ENCODE measurements at regions not wholly inside any gene's neighbourhood (a gene's known extent, or its start where the extent isn't known, plus 50 kb on each side); places are given as distances from the start of the nearest gene placed in this dataset.

GRCh38 chr7:81410471-81411117 lies 359.3 kb downstream of the HGF start:
- 0 out of 2 replicates have a peak overlapping the region, but pooled peaks have one; percentile 4 for H2AFZ ChIP-seq (ENCODE audit: low read length)
- DNase-seq (ENCODE audit: low read depth in 1 of 2, low spot score in 2 of 2) (no peak), FAIRE-seq (no peak)
- H2BK12ac ChIP-seq (ENCODE audit: low read depth, low read length) = no peak overlapping the region
- no peaks in the 10 kb centered on the region for H3K36me3 ChIP-seq (ENCODE audit: control insufficient read depth in 2 of 4, insufficient read depth in 4 of 4, low read length in 3 of 4)
- H2BK120ac ChIP-seq (replicated peaks; ENCODE audit: low read depth, low read length) = no peak overlapping the region
- H3K79me1 ChIP-seq (ENCODE audit: low read depth, low read length) = no peaks in the 10 kb centered on the region
- no peak overlapping the region for H2BK20ac ChIP-seq (ENCODE audit: low read length)
- TF ChIP-seq POU5F1 (IDR thresholded peaks at IDR 0.05; ENCODE audit: low read depth, low read length) = no peak
- TF ChIP-seq RXRA (IDR thresholded peaks at IDR 0.05; ENCODE audit: insufficient read depth, low read depth, low read length) = no peak
- no peak for TF ChIP-seq SAP30 (IDR thresholded peaks at IDR 0.05; ENCODE audit: insufficient read depth, insufficient replicate concordance, low read length)
- ChIA-PET POLR2A (ENCODE audit: partially characterized antibody) (no interaction called here), CTCF (ENCODE audit: partially characterized antibody) (no interaction called here)
- H3K23ac ChIP-seq (ENCODE audit: insufficient read length) = no peak overlapping the region
- peaks cover under 1% of the 10 kb centered on the region in 2 experiments; a peak in 1 of 4 replicates for H3K9me3 ChIP-seq (ENCODE audit: insufficient read depth in 2 of 2, low read depth in 1 of 2, low read length in 1 of 2)
- H3K27ac ChIP-seq (ENCODE audit: low read depth, low read length) = no peak overlapping the region
- H3K4me1 ChIP-seq (replicated peaks in 1 of 4; ENCODE audit: control insufficient read depth in 3 of 4, insufficient read depth in 4 of 4, low read length in 3 of 4) = 0 out of 7 replicates have a peak, but pooled peaks cover 0 to 2% (median 0%) of the 10 kb centered on the region in 4 experiments
- H4K20me1 ChIP-seq (replicated peaks in 1 of 2; ENCODE audit: control insufficient read depth in 1 of 2, insufficient read depth in 2 of 2, low read length in 2 of 2) = no peaks in the 10 kb centered on the region
- H2BK15ac ChIP-seq (ENCODE audit: low read length) = no peak overlapping the region
- no peak overlapping the region for H3K4me3 ChIP-seq (ENCODE audit: extremely low read depth in 1 of 4, insufficient read depth in 2 of 4, low read depth in 3 of 4, low read length in 4 of 4)
- no peaks in the 10 kb centered on the region for H3K23me2 ChIP-seq (ENCODE audit: low read depth, low read length)
- H3K18ac ChIP-seq (ENCODE audit: extremely low read depth, low read length) = no peak overlapping the region
- no peak overlapping the region for H4K91ac ChIP-seq (replicated peaks; ENCODE audit: insufficient read length, low read length)
- no peak overlapping the region for H3K56ac ChIP-seq (replicated peaks; ENCODE audit: insufficient read length, low read depth, low read length)
- H4K5ac ChIP-seq (ENCODE audit: insufficient read length, low read depth, low read length) = no peak overlapping the region
- H3K14ac ChIP-seq (ENCODE audit: insufficient read length) = no peak overlapping the region
- no peak overlapping the region for H3K9ac ChIP-seq (replicated peaks in 1 of 4; ENCODE audit: extremely low read depth in 1 of 4, low read depth in 3 of 4, low read length in 3 of 4)
- no peak overlapping the region for H3K4me2 ChIP-seq (ENCODE audit: insufficient read depth in 1 of 2, low read depth in 2 of 2, low read length in 2 of 2)
- H3K4ac ChIP-seq (replicated peaks; ENCODE audit: insufficient read length, low read depth, low read length) = no peak overlapping the region
- H2AK5ac ChIP-seq (ENCODE audit: low read depth, low read length) = no peak overlapping the region
- WGBS, 2 experiments (ENCODE audit: extremely low coverage in 1 of 2, insufficient coverage in 1 of 2, insufficient read length in 1 of 2, insufficient replicate concordance in 2 of 2, low coverage in 1 of 2, low lambda C conversion rate in 2 of 2, missing lambda C conversion rate in 1 of 2) = 85% methylated on average over 6 of the region's 6 CpGs; no CpG with 5 or more reads in 1 of the 2 experiments
- no peak overlapping the region for H4K8ac ChIP-seq (ENCODE audit: extremely low read depth, insufficient read depth, low read length)
- H2BK5ac ChIP-seq (ENCODE audit: low read depth, low read length) = no peak overlapping the region
- H3K27me3 ChIP-seq (replicated peaks in 1 of 4; ENCODE audit: control insufficient read depth in 3 of 4, extremely low read depth in 1 of 4, insufficient read depth in 3 of 4, low read length in 3 of 4) = no peaks in the 10 kb centered on the region
- no peaks in the 10 kb centered on the region for H3K79me2 ChIP-seq (ENCODE audit: control insufficient read depth in 1 of 2, insufficient read depth in 2 of 2, low read length in 2 of 2)
